ENCODE measurements at regions not wholly inside any gene's neighbourhood (a gene's known extent, or its start where the extent isn't known, plus 50 kb on each side); places are given as distances from the start of the nearest gene placed in this dataset.
"Not testable (repeated sequence)": the region's sequence is repeated elsewhere in the genome, so short reads cannot be mapped to it uniquely, and the experiment has no call there.

GRCh38 chr5:118284230-118284629, 704.1 kb downstream of the DTWD2 start:
- not testable (repeated sequence) for TF ChIP-seq CTCF, POLR2A (IDR thresholded peaks at IDR 0.05)

Data from thyroid gland (tissue), 4 donors.